SK-N-SH treated with all-trans-retinoic acid at 6 μM for 48 hours (cell line): ENCODE measurements at regions not wholly inside any gene's neighbourhood (a gene's known extent, or its start where the extent isn't known, plus 50 kb on each side); places are given as distances from the start of the nearest gene placed in this dataset.

Experiments
- ISL1 ChIP-seq: fragments of 250-450 bp; sonication (Bioruptor Pico); IDR thresholded peaks from 2 replicates; pipeline ENCODE4 v2.1.2; 2022; ENCODE audit warnings: mild to moderate bottlenecking, moderate library complexity
- TOX ChIP-seq: fragments of 250-450 bp; sonication (Bioruptor Pico); IDR thresholded peaks from 2 replicates; pipeline ENCODE4 v1.8.0; 2021; ENCODE audit warnings: mild to moderate bottlenecking, moderate library complexity, borderline replicate concordance
- TF ChIP-seq, protein P1 (sequence below): fragments of 250-450 bp; sonication (Bioruptor Pico); IDR thresholded peaks from 2 replicates; pipeline ENCODE4 v1.8.0; 2020; ENCODE audit warnings: mild to moderate bottlenecking, moderate library complexity, borderline replicate concordance

DNA sequence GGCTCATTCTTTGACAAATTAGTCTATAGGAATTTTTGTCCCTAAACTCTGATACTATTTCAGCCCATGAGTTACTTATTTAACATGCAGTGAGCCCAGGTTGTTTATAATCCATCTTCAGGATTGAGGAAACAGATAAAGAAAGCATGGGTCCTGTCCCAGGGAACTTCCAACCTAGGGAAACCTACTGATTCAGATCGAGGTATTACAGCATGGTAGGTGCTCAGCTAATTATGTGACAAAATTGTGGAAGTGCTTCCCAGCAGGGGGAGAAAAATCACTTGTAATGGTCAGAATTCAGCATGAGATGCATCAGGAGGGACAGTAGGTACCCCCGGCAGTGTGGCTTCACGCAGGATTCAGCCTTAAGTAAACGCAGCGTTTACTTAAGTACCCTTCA is 171.3 kb downstream of the NUFIP1 start:
- TF ChIP-seq ISL1 (CRISPR knock-in tag), result no peak
- no peak for TF ChIP-seq TOX (CRISPR knock-in tag)
- TF ChIP-seq, protein P1, sequence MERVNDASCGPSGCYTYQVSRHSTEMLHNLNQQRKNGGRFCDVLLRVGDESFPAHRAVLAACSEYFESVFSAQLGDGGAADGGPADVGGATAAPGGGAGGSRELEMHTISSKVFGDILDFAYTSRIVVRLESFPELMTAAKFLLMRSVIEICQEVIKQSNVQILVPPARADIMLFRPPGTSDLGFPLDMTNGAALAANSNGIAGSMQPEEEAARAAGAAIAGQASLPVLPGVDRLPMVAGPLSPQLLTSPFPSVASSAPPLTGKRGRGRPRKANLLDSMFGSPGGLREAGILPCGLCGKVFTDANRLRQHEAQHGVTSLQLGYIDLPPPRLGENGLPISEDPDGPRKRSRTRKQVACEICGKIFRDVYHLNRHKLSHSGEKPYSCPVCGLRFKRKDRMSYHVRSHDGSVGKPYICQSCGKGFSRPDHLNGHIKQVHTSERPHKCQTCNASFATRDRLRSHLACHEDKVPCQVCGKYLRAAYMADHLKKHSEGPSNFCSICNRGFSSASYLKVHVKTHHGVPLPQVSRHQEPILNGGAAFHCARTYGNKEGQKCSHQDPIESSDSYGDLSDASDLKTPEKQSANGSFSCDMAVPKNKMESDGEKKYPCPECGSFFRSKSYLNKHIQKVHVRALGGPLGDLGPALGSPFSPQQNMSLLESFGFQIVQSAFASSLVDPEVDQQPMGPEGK (CRISPR knock-in tag), result no peak
